ENCODE measurements at regions not wholly inside any gene's neighbourhood (a gene's known extent, or its start where the extent isn't known, plus 50 kb on each side); places are given as distances from the start of the nearest gene placed in this dataset.
A peak's percentile ranks its signal among the peaks of the same experiment; 100 is the strongest.

DNA sequence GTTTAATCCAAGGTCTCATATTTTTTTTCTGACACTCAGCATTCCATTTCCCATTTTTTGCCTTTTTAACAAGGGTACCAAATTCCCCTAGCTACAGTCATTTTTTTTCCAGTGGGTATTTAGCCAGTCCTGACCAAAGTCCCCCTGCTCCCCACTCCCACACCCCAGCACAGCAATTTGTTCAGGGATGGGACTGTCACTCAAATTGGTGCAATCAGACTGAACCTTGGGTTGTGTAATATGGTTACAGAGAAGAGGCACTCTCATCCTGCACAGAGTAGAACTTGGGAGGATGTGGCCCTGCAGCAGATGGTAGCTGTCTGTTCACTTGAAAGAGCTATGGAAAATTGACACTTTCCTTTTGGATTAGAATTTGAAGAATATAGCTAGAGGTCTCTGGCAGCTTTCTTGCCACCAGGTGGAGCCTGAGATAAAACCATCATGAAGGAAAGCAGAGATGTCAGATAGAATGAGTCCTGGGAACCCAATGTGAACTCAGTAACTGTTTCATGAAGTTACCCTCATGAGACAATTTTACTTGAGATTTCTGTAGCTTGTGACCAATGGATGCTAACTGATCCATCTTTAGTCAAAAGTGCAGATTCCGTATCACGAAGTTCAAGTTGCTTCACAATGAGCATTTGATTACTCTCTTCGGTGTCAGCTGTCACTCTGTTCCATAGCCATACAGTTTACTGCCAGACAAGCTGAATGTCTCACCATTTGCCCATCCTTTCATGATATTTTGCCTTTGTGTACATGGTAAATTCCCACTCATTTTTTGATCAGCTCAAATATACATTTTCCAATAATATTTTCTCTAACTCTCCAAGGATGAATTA is 394.0 kb upstream of the SYT1 start:
- no peaks in the 10 kb centered on the region for H3K4me1 Mint-ChIP-seq (ENCODE audit: low read depth)
- H3K27ac Mint-ChIP-seq (ENCODE audit: unreplicated experiment), result no peak overlapping the region
- H3K9me3 Mint-ChIP-seq (ENCODE audit: low read depth), result no peaks in the 10 kb centered on the region
- no peaks in the 10 kb centered on the region for H3K36me3 Mint-ChIP-seq (ENCODE audit: low read depth)
- DNase-seq (ENCODE audit: low spot score), result no peak
- H3K4me3 Mint-ChIP-seq (ENCODE audit: unreplicated experiment), result no peak overlapping the region
- peaks cover 31% of the 10 kb centered on the region for H3K27me3 Mint-ChIP-seq (ENCODE audit: low read depth)
- TF ChIP-seq, protein P1, sequence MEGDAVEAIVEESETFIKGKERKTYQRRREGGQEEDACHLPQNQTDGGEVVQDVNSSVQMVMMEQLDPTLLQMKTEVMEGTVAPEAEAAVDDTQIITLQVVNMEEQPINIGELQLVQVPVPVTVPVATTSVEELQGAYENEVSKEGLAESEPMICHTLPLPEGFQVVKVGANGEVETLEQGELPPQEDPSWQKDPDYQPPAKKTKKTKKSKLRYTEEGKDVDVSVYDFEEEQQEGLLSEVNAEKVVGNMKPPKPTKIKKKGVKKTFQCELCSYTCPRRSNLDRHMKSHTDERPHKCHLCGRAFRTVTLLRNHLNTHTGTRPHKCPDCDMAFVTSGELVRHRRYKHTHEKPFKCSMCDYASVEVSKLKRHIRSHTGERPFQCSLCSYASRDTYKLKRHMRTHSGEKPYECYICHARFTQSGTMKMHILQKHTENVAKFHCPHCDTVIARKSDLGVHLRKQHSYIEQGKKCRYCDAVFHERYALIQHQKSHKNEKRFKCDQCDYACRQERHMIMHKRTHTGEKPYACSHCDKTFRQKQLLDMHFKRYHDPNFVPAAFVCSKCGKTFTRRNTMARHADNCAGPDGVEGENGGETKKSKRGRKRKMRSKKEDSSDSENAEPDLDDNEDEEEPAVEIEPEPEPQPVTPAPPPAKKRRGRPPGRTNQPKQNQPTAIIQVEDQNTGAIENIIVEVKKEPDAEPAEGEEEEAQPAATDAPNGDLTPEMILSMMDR (IDR thresholded peaks at IDR 0.05), result peak; percentile 78

DNA sequence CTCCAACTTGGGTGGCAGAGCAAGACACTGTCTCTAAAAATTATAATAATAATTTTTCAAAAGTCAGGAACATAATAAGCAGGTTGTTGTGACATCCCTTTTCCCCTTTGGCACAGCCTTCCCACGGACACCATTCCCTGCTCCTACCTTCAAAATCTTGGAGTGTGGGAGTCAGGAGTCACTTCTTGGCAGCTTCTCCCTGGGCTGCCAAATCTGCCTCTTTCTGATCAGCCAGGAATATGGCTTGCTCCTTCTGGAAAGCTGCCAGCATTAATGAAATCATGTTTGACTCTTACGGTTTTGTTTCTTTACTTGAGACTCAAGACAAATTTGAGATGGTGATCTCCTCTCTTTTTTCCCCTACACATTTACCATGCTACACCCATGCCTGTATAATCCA is 391.4 kb upstream of the SYT1 start:
- no peak overlapping the region for H3K27ac Mint-ChIP-seq (ENCODE audit: unreplicated experiment)
- no peak for DNase-seq (ENCODE audit: low spot score)

DNA sequence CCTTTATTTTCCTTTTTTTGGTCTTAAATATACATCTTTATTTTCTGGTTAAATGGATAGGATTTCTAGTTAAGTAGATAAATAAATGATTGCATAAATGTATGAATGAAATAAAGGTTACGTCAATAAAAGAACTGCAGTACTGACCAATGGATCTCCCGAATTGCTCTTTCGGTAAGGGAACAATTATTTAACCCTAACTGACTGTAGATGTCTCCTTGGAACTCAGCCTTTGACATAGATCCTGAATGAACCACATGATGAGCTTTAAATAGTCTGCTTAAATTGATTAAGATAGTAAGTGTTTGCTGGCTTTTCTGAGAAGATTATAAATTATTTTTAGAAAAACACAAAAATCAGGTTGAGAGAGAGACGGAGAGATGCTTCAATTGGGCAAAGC is 391.0 kb upstream of the SYT1 start:
- TF ChIP-seq, protein P1 (IDR thresholded peaks at IDR 0.05), result no peak
- Mint-ChIP-seq H3K4me1 (ENCODE audit: low read depth) (no peaks in the 10 kb centered on the region), H3K27ac (ENCODE audit: unreplicated experiment) (no peak overlapping the region), H3K9me3 (ENCODE audit: low read depth) (no peaks in the 10 kb centered on the region), H3K36me3 (ENCODE audit: low read depth) (no peaks in the 10 kb centered on the region), H3K4me3 (ENCODE audit: unreplicated experiment) (no peak overlapping the region), H3K27me3 (ENCODE audit: low read depth) (peaks cover 26% of the 10 kb centered on the region)
- DNase-seq (ENCODE audit: low spot score), result no peak

More for the DNA sequence above, 391.4 kb upstream of the SYT1 start:
- Mint-ChIP-seq H3K36me3 (ENCODE audit: low read depth) (no peaks in the 10 kb centered on the region), H3K4me3 (ENCODE audit: unreplicated experiment) (no peak overlapping the region), H3K27me3 (ENCODE audit: low read depth) (peaks cover 25% of the 10 kb centered on the region), H3K4me1 (ENCODE audit: low read depth) (no peaks in the 10 kb centered on the region), H3K9me3 (ENCODE audit: low read depth) (no peaks in the 10 kb centered on the region)
- TF ChIP-seq, protein P1 (IDR thresholded peaks at IDR 0.05), result no peak

DNA sequence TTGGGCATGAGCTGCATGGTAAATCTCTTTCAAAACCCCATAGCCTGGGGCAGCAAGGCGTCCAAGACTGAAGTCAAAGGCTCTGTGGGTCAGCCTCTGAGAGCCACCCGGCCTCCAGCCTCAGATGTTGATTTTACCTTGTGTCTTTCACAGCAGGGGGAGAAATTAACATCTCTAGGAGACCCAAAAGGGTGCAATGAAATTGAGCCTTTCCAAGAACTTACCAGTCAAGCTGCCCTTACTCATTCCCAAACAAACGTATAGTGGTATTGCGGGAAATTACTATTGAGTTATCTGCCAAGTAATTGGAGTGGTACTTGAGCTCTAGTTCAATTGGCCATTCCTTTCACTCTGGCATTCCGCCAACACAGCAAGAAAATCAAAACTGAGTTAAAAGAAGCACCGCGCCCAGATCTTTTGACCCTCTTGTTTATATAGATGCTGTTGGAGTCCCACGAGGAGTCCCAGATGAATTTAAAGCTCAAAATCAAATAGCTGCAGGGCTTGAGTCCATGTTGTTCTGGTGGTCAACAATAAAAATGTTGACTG is 380.7 kb upstream of the SYT1 start:
- DNase-seq (ENCODE audit: low spot score), result no peak
- TF ChIP-seq, protein P1 (IDR thresholded peaks at IDR 0.05), result no peak
- H3K4me3 Mint-ChIP-seq (ENCODE audit: unreplicated experiment), result no peak overlapping the region
- no peaks in the 10 kb centered on the region for H3K4me1 Mint-ChIP-seq (ENCODE audit: low read depth)
- no peaks in the 10 kb centered on the region for H3K36me3 Mint-ChIP-seq (ENCODE audit: low read depth)
- H3K27me3 Mint-ChIP-seq (ENCODE audit: low read depth), result peaks cover 3% of the 10 kb centered on the region
- no peak overlapping the region for H3K27ac Mint-ChIP-seq (ENCODE audit: unreplicated experiment)
- H3K9me3 Mint-ChIP-seq (ENCODE audit: low read depth), result no peaks in the 10 kb centered on the region

DNA sequence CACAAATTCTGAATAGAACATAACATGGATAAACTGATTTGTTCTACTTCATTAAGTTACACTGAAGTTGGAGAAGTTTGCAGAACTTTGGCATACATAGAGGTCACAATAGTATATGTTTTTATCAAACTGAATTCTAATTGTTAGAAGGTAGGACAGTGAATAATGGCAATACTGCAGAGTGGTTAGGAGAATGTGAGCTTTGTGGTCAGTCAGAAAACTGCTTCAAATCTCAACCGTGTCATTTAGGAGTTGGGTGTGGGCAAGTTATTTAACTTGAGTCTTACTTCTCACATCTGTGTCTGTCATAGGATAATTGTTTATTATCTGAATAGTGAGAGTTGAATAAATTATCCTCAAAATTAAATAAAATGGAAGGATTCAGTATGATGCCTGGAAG is 374.6 kb upstream of the SYT1 start:
- Mint-ChIP-seq H3K27ac (ENCODE audit: unreplicated experiment) (no peak overlapping the region), H3K36me3 (ENCODE audit: low read depth) (no peaks in the 10 kb centered on the region), H3K4me1 (ENCODE audit: low read depth) (peaks cover 4% of the 10 kb centered on the region), H3K27me3 (ENCODE audit: low read depth) (peaks cover 10% of the 10 kb centered on the region), H3K9me3 (ENCODE audit: low read depth) (no peaks in the 10 kb centered on the region), H3K4me3 (ENCODE audit: unreplicated experiment) (no peak overlapping the region)
- TF ChIP-seq, protein P1 (IDR thresholded peaks at IDR 0.05), result no peak
- no peak for DNase-seq (ENCODE audit: low spot score)

Data from chondrocyte (in vitro differentiated cells).